Panc1 (cell line): ENCODE measurements at regions not wholly inside any gene's neighbourhood (a gene's known extent, or its start where the extent isn't known, plus 50 kb on each side); places are given as distances from the start of the nearest gene placed in this dataset.

Experiments used
- CTCF ChIP-seq: fragments of 450-650 bp; IDR thresholded peaks from 2 replicates; pipeline ENCODE4 v1.5.1; 2017; ENCODE audit warnings: mild to moderate bottlenecking
- POLR2AphosphoS5 ChIP-seq: IDR thresholded peaks from 2 replicates; pipeline ENCODE4 v1.6.1; 2012; ENCODE audit warnings: mild to moderate bottlenecking, low read depth, low read length, moderate library complexity
- SIN3A ChIP-seq: IDR thresholded peaks from 2 replicates; pipeline ENCODE4 v1.6.1; 2012; ENCODE audit warnings: low read depth, mild to moderate bottlenecking, low read length, moderate library complexity, borderline replicate concordance; ENCODE audit not compliant: insufficient read depth
- TCF7L2 ChIP-seq: IDR thresholded peaks from 2 replicates; pipeline ENCODE4 v1.6.1; 2011; ENCODE audit warnings: mild to moderate bottlenecking, low read depth, low read length, inconsistent platforms

GRCh38 chr2:128710242-128710641 lies 391.6 kb upstream of the HS6ST1 start:
- TF ChIP-seq POLR2AphosphoS5: no peak
- TF ChIP-seq CTCF: no peak
- TF ChIP-seq TCF7L2: no peak
- no peak for TF ChIP-seq SIN3A
